ENCODE measurements at regions not wholly inside any gene's neighbourhood (a gene's known extent, or its start where the extent isn't known, plus 50 kb on each side); places are given as distances from the start of the nearest gene placed in this dataset.

DNA sequence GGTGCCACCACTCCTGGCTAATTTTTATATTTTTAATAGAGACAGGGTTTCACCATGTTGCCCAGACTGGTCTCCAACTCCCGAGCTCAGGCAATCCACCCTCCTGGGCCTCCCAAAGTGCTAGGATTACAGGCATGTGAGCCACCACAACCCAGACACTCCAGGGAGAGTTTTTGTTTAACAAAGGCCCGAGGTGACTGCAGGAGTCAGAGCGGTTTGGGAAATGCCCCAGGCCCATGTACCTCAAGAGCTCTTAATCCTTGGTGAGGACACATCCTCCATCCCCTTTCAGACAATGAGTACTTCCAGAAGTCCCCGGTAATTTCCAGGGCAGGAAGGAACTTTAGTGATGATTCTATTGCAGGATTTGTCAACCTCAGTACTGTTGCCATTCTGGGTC, 176.0 kb downstream of the ESRRB start:
- Mint-ChIP-seq H3K36me3 (peaks cover 2% of the 10 kb centered on the region), H3K4me3 (no peak overlapping the region), H3K27me3 (peaks cover 7% of the 10 kb centered on the region), H3K27ac (no peak overlapping the region), H3K9me3 (peaks cover 0 to 1% (median 0%) of the 10 kb centered on the region in 3 donors), H3K4me1 (no peaks in the 10 kb centered on the region)

DNA sequence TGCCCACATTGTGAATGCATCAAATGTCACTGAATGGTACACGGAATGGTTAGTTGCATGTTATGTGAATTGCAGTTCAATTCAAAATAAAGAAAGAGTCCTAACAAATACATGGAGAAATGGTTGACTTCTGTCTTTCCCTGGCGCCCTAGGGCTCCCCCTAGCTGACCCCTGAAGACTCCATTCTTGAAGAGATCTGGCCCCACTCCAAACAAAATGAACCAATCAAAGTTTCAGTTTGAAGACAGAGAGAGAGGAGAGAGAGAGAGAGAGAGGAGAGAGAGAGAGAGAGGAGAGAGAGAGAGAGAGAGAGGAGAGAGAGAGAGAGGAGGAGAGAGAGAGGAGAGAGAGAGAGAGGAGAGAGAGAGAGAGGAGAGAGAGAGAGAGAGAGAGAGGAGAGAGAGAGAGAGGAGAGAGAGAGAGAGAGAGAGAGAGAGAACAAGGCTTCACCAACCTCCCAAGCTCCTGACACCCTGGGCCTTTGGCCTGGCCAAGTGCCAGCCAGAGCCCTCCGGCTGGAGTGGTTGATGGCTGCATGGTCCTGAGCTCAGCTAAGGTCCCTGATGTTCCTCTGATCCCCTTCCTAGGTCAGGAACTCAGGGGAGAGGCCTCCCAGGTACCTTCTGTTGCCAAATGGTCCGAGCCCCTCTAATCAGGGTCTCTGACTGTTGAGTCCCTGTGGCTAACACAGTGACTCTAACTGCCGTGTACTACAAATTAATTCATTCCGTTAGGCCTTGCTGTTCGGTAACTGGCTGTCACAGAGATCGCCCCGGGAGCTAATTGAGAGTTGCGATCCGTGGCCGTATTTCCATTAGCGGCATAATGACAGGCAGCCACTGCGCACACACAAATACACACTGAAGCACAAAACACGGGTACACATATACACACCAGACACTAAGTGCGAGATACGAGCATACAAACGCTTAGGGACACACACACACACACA, 188.8 kb downstream of the ESRRB start:
- H3K36me3 Mint-ChIP-seq: no peaks in the 10 kb centered on the region
- H3K4me1 Mint-ChIP-seq: peaks cover 0 to 2% (median 0%) of the 10 kb centered on the region in 3 donors
- H3K27ac Mint-ChIP-seq: no peak overlapping the region
- H3K4me3 Mint-ChIP-seq: no peak overlapping the region
- peaks cover 6% of the 10 kb centered on the region for H3K27me3 Mint-ChIP-seq
- peaks cover 4 to 5% (median 4%) of the 10 kb centered on the region in 3 donors for H3K9me3 Mint-ChIP-seq

- no peaks in the 10 kb centered on the region for H3K4me1 Mint-ChIP-seq
- H3K9me3 Mint-ChIP-seq: peaks cover 3 to 4% (median 4%) of the 10 kb centered on the region in 3 donors
- no peaks in the 10 kb centered on the region for H3K36me3 Mint-ChIP-seq
- no peak overlapping the region for H3K4me3 Mint-ChIP-seq
- H3K27me3 Mint-ChIP-seq: peaks cover 9% of the 10 kb centered on the region
- no peak overlapping the region for H3K27ac Mint-ChIP-seq
Observed at GRCh38 chr14:76566439-76566838, 190.5 kb downstream of the ESRRB start.

DNA sequence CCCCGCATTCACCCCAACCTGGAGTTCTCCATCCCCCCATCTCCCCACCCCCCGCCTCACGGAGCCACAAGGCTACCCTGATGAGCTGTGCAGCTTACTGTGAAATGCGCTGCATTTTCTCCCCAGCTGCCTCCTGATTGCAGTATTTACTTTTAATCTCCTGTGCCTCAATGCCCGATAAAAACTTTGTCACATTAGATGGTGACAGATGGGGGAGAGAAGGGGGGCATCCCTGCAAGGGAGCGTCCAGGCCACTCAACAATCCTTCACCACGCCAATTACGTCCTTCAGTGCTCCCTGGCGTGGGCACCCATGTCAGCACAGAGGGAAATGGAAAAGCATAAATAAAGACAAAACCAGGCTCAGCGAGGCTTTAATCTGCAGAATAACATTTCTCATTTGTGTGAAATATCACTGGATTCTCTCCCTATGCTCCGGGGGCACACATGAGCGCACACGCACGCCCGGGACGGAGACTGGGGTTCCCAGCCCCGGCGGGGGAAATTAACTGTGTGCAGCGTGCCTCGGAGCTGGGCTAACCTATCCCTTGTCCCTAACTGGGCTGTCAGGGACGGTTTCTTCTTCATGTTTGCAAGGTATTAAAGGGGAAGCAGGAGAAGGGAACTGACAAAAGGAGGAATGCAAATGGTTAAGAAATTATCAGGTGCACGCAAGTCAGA, 186.7 kb upstream of the VASH1 start:
- Mint-ChIP-seq H3K4me1 (no peaks in the 10 kb centered on the region), H3K9me3 (peaks cover 0 to 5% (median 1%) of the 10 kb centered on the region in 3 donors), H3K27me3 (peaks cover 8% of the 10 kb centered on the region), H3K36me3 (no peaks in the 10 kb centered on the region), H3K4me3 (no peak overlapping the region), H3K27ac (no peak overlapping the region)

DNA sequence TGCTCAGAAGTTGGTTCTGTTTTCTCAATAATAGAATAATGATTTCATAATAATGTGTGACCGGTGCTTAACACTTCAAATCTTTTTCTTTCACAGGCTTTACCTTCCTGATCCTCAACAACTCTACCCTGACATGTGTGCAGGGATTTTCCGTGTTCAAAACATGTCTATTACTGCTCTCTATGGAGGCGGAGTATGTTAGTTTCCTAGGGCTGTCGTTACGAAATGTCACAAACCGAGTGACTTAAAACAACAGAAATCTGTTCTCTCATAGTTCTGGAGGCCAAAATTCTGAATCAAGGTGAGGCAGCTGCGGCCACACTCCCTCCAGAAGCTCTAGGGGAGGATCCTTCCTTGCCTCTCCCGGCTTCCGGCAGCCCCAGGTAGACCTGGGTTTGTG, 186.2 kb upstream of the VASH1 start:
- H3K36me3 Mint-ChIP-seq: no peaks in the 10 kb centered on the region
- no peak overlapping the region for H3K27ac Mint-ChIP-seq
- no peaks in the 10 kb centered on the region for H3K4me1 Mint-ChIP-seq
- H3K9me3 Mint-ChIP-seq: peaks cover 0 to 5% (median 1%) of the 10 kb centered on the region in 3 donors
- no peak overlapping the region for H3K4me3 Mint-ChIP-seq
- H3K27me3 Mint-ChIP-seq: peaks cover 8% of the 10 kb centered on the region

GRCh38 chr14:76576047-76576741, 185.1 kb upstream of the VASH1 start:
- peaks cover 7% of the 10 kb centered on the region for H3K27me3 Mint-ChIP-seq
- H3K9me3 Mint-ChIP-seq: peaks cover 0 to 5% (median 1%) of the 10 kb centered on the region in 3 donors
- H3K36me3 Mint-ChIP-seq: no peaks in the 10 kb centered on the region
- no peak overlapping the region for H3K4me3 Mint-ChIP-seq
- no peak overlapping the region for H3K27ac Mint-ChIP-seq
- H3K4me1 Mint-ChIP-seq: no peaks in the 10 kb centered on the region

DNA sequence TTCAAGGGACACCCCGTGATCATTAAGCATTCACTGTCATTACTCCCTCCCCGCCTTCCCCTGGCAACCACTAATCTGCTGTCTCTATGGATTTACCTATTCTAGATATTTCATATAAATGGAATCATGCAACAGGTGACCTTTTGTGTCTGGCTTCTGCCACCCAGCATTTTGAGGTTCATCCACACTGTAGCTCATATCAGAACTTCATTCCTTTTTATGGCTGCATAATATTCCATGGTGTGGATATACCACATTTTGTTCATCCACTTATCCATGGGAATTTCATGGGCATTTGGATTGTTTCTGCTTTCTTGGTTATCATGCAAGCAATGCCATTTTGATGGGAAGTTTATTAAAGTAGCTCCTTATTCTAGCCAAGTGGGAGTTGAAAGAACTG, 184.2 kb upstream of the VASH1 start:
- no peak overlapping the region for H3K4me3 Mint-ChIP-seq
- H3K9me3 Mint-ChIP-seq: peaks cover 0 to 5% (median 1%) of the 10 kb centered on the region in 3 donors
- no peaks in the 10 kb centered on the region for H3K36me3 Mint-ChIP-seq
- H3K27me3 Mint-ChIP-seq: peaks cover 5% of the 10 kb centered on the region
- no peaks in the 10 kb centered on the region for H3K4me1 Mint-ChIP-seq
- no peak overlapping the region for H3K27ac Mint-ChIP-seq

DNA sequence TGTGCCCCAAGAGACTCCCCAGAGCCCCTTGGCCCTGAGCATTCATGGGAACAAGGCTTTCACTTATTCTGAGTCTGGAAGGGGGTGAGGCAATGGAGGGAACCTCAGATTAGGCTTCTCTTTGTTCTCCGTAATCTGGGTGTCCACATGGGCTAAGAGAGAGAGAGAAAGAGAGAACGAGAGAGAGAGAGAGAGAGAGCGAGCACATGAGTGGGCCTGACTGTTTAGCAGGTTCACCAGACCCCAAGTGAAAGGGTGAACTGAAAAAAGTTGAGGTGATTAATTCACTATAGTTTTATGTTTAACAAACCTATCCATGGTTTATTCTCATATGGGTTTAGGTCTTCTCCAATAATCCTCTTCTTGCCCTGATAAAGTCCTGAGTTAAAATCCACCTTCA, 183.4 kb upstream of the VASH1 start:
- H3K36me3 Mint-ChIP-seq: no peaks in the 10 kb centered on the region
- no peak overlapping the region for H3K27ac Mint-ChIP-seq
- no peaks in the 10 kb centered on the region for H3K4me1 Mint-ChIP-seq
- H3K9me3 Mint-ChIP-seq: peaks cover 0 to 5% (median 1%) of the 10 kb centered on the region in 3 donors
- H3K27me3 Mint-ChIP-seq: peaks cover 5% of the 10 kb centered on the region
- H3K4me3 Mint-ChIP-seq: no peak overlapping the region

DNA sequence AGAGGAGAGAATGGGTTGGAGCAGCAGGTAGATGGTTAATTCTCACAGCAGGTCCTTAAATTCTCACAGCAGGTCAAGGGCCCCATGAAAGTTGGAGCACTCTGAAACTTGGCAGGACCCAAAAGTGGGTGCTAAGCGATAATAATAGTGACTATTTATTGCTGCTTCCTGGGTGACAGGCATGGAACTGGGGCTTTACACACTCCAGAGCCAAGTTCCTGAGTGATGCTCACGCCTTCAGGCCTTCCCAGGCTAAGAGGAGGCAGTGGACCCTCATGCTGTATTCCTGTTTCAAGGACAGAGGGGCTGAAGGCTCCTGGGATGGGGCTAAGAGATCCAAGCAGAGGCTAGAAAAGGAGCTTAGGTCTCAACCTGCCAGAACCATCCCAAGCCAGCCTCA, 180.9 kb upstream of the VASH1 start:
- H3K27me3 Mint-ChIP-seq: peaks cover 4% of the 10 kb centered on the region
- H3K36me3 Mint-ChIP-seq: no peaks in the 10 kb centered on the region
- no peak overlapping the region for H3K4me3 Mint-ChIP-seq
- H3K9me3 Mint-ChIP-seq: peaks cover 0 to 5% (median 1%) of the 10 kb centered on the region in 3 donors
- H3K27ac Mint-ChIP-seq: no peak overlapping the region
- no peaks in the 10 kb centered on the region for H3K4me1 Mint-ChIP-seq

DNA sequence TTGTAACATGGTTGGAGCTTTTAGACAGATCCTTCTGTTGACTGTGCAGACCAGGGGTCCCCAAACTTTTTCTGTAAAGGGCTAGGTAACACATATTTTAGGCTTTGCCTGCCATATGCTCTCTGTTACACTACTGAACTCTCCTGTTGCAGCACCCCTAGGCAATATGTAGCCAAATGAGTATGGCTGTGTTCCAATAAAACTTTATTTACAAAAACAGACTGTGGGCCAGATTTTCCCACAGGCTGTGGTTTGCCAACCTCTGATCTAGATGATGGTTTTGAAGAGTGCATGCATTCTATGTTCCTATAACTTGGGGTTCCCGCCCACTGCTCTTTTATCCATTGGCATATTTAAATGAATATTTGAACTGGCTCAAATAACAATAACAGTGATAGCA, 180.3 kb upstream of the VASH1 start:
- H3K36me3 Mint-ChIP-seq: no peaks in the 10 kb centered on the region
- no peak overlapping the region for H3K27ac Mint-ChIP-seq
- H3K9me3 Mint-ChIP-seq: peaks cover 0 to 5% (median 1%) of the 10 kb centered on the region in 3 donors
- no peaks in the 10 kb centered on the region for H3K4me1 Mint-ChIP-seq
- H3K27me3 Mint-ChIP-seq: peaks cover 4% of the 10 kb centered on the region
- H3K4me3 Mint-ChIP-seq: no peak overlapping the region

DNA sequence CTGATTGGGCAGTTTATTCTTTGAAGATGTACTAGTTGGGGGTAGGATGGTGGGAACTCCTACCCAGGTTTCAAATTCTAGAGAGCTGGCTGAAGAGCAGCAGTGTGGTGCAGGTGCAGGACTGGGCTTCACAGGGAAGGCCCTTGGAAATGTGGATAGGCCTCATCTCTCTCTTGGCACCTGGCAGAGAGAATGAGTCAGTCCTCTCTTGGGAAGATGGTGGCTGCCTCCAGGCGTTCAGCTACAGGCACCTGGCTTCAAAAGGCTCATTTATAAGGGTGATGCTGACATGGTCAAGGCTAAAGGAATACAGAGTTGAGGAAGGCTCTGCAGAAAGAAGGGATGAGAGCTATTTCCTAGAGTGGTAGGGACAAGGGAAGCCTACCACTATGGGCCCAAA, 179.7 kb upstream of the VASH1 start:
- no peaks in the 10 kb centered on the region for H3K4me1 Mint-ChIP-seq
- H3K27me3 Mint-ChIP-seq: peaks cover 6% of the 10 kb centered on the region
- no peaks in the 10 kb centered on the region for H3K36me3 Mint-ChIP-seq
- H3K9me3 Mint-ChIP-seq: peaks cover 0 to 5% (median 1%) of the 10 kb centered on the region in 3 donors
- H3K27ac Mint-ChIP-seq: no peak overlapping the region
- H3K4me3 Mint-ChIP-seq: no peak overlapping the region

- Mint-ChIP-seq H3K4me3 (no peak overlapping the region), H3K4me1 (no peaks in the 10 kb centered on the region), H3K27ac (no peak overlapping the region), H3K9me3 (peaks cover 0 to under 1% (median under 1%) of the 10 kb centered on the region in 3 donors), H3K36me3 (no peaks in the 10 kb centered on the region), H3K27me3 (peaks cover 8% of the 10 kb centered on the region)
Observed at GRCh38 chr14:76582447-76582846, 178.8 kb upstream of the VASH1 start.

DNA sequence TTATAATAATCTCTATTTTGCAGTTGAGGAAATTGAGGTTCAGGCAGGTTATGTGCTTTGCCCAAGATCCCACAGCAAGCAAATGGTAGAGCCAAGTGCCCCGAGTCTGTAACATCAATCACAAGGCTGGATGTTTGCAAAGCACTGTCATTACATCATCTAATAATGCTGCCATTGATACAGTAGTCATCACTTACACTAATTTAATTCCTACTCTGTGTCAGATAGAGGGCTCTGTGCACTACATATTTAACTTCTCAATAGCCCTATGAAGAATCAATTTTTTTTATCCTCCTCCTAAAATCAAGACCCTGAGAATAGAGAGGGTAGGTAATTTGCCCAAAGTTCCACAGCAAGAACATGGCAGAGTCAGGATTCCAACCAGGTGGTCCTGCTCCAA, 178.1 kb upstream of the VASH1 start:
- Mint-ChIP-seq H3K27me3 (peaks cover 8% of the 10 kb centered on the region), H3K9me3 (no peaks in the 10 kb centered on the region)

GRCh38 chr14:76583805-76584204, 177.5 kb upstream of the VASH1 start:
- Mint-ChIP-seq H3K4me3 (no peak overlapping the region), H3K4me1 (no peaks in the 10 kb centered on the region), H3K27ac (no peak overlapping the region), H3K9me3 (no peaks in the 10 kb centered on the region), H3K36me3 (no peaks in the 10 kb centered on the region), H3K27me3 (peaks cover 8% of the 10 kb centered on the region)

More for the DNA sequence above, 178.1 kb upstream of the VASH1 start:
- H3K27ac Mint-ChIP-seq: no peak overlapping the region
- H3K4me3 Mint-ChIP-seq: no peak overlapping the region
- no peaks in the 10 kb centered on the region for H3K36me3 Mint-ChIP-seq
- H3K4me1 Mint-ChIP-seq: no peaks in the 10 kb centered on the region

DNA sequence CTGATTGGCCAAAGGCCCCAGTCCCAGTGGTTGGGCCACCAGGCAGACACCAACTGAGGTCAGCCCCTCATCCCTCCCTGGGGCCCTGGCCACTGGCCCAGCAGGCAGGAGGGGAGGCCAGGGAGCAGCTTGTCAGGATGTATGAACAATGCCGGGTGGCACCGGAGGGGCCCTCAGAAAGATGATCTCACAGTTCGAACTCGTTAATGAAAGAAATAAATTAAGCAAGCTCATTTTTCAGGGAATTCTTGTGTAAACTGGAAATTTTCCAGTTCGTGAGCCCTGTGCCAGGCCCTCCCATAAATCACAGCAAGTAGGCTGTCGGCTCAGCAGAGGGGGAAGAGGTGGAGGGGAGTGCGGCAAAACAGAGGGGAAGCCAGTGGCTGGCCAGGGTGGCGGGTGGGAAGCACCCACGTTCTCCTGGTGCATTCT, 177.0 kb upstream of the VASH1 start:
- H3K27me3 Mint-ChIP-seq: peaks cover 9% of the 10 kb centered on the region
- peaks cover 0 to 1% (median 0%) of the 10 kb centered on the region in 3 donors for H3K9me3 Mint-ChIP-seq
- H3K27ac Mint-ChIP-seq: no peak overlapping the region
- H3K4me3 Mint-ChIP-seq: no peak overlapping the region
- no peaks in the 10 kb centered on the region for H3K36me3 Mint-ChIP-seq
- H3K4me1 Mint-ChIP-seq: no peaks in the 10 kb centered on the region

All from IgD-negative memory B cell (primary cell).